HCT116 (cell line): ENCODE measurements at regions not wholly inside any gene's neighbourhood (a gene's known extent, or its start where the extent isn't known, plus 50 kb on each side); places are given as distances from the start of the nearest gene placed in this dataset.

Experiments
- ATAC-seq: fragments of 200-7000 bp; cut with Tn5 transposase; 2 replicates; pipeline ENCODE4 v1.9.1; 2020; ENCODE audit warnings: mild to moderate bottlenecking, moderate library complexity
- BruUV-seq: library from RNA; stranded (reverse); fragments of 400-500 nt; replicated peaks from 2 replicates; lab custom pipeline; 2021; lab: Mats Ljungman, UMichigan
- CTCF ChIA-PET: fragments of 300-600 bp; sonication (Branson Sonifier 250); formaldehyde crosslinking; loops from one replicate; lab custom pipeline; 2021; ENCODE audit warnings: antibody characterized with exemption; lab: Charles Lee
- POLR2A ChIA-PET: fragments of 300-600, 350-600 bp; sonication (Branson Sonifier 250); formaldehyde crosslinking; loops from one replicate; lab custom pipeline; 2021; ENCODE audit warnings: antibody characterized with exemption; lab: Charles Lee
- RAD21 ChIA-PET, 2 experiments: fragments of 300-600 bp; sonication (Branson Sonifier 250); formaldehyde crosslinking; loops; one replicate each; lab custom pipeline; 2023; ENCODE audit warnings: low total read pairs in 2 of 2; ENCODE audit not compliant: uncharacterized antibody in 2 of 2, unreplicated experiment in 2 of 2, low non-redundant PET in 1 of 2; lab: Charles Lee
- DNase-seq: peaks from one replicate; pipeline ENCODE4 v3.0.0-alpha.2; 2010; ENCODE audit warnings: low read depth, low spot score
- H2AFZ ChIP-seq: fragments of 200-600 bp; shearing (Covaris generic), sonication (generic); 2 replicates; pipeline ENCODE4 v1.6.1; 2017; ENCODE audit warnings: low read depth, mixed run types, mixed read lengths, antibody characterized with exemption, low read length; ENCODE audit not compliant: poor library complexity, severe bottlenecking
- H3K27ac ChIP-seq: 2 replicates; pipeline ENCODE4 v1.5.1; 2012; ENCODE audit warnings: low read depth, low read length
- H3K27me3 ChIP-seq: fragments of 200-600 bp; sonication (generic); 2 replicates; pipeline ENCODE4 v1.6.1; 2016; ENCODE audit warnings: mixed run types, low read length, mixed read lengths; ENCODE audit not compliant: insufficient read depth
- H3K36me3 ChIP-seq, 2 experiments: fragments of 200-500 bp in 1 of 2; fragments of 200-600 bp in 1 of 2; sonication (Bioruptor generic) in 1 of 2; sonication (generic) in 1 of 2; 2 replicates each; pipeline versions ENCODE4 v1.5.1 to v1.6.1; 2014 to 2016; ENCODE audit warnings: low read length in 2 of 2, inconsistent platforms in 1 of 2, mixed read lengths in 1 of 2, mixed run types in 1 of 2; ENCODE audit not compliant: insufficient read depth in 2 of 2, control insufficient read depth in 1 of 2
- H3K4me1 ChIP-seq, 2 experiments: fragments of 200-600 bp in 1 of 2; sonication (generic) in 1 of 2; 2 replicates each; pipeline versions ENCODE4 v1.5.1 to v1.6.1; 2012 to 2017; ENCODE audit warnings: low read length in 2 of 2, inconsistent platforms in 1 of 2, mild to moderate bottlenecking in 1 of 2, mixed read lengths in 1 of 2, mixed run types in 1 of 2, moderate library complexity in 1 of 2; ENCODE audit not compliant: insufficient read depth in 2 of 2, control insufficient read depth in 1 of 2
- H3K4me2 ChIP-seq: fragments of 200-600 bp; sonication (generic); 2 replicates; pipeline ENCODE4 v1.6.1; 2017; ENCODE audit warnings: mixed run types, low read length, mixed read lengths
- H3K4me3 ChIP-seq, 2 experiments: fragments of 200-600 bp in 1 of 2; sonication (generic) in 1 of 2; replicated peaks in 1 of 2; 2 replicates each; pipeline ENCODE4 v1.5.1; 2011 to 2016; ENCODE audit warnings: low read length in 2 of 2, control low read depth in 1 of 2, low read depth in 1 of 2, mild to moderate bottlenecking in 1 of 2, mixed read lengths in 1 of 2, mixed run types in 1 of 2
- H3K79me2 ChIP-seq: fragments of 200-600 bp; sonication (generic); 2 replicates; pipeline ENCODE4 v1.6.1; 2017; ENCODE audit warnings: mild to moderate bottlenecking, mixed run types, low read length, moderate library complexity, mixed read lengths; ENCODE audit not compliant: insufficient read depth
- H3K9ac ChIP-seq: fragments of 200-600 bp; sonication (generic); 2 replicates; pipeline ENCODE4 v1.6.1; 2016; ENCODE audit warnings: low read length, mixed read lengths
- H3K9me2 ChIP-seq: fragments of 200-600 bp; sonication (generic), shearing (Covaris generic); 2 replicates; pipeline ENCODE4 v1.6.1; 2017; ENCODE audit warnings: mixed run types, mild to moderate bottlenecking, moderate library complexity; ENCODE audit not compliant: insufficient read depth
- H3K9me3 ChIP-seq, 2 experiments: fragments of 200-500 bp in 1 of 2; fragments of 200-600 bp in 1 of 2; sonication (Bioruptor generic) in 1 of 2; sonication (generic) in 1 of 2; 2 replicates each; pipeline ENCODE4 v1.6.1; 2014 to 2017; ENCODE audit warnings: low read length in 2 of 2, mixed read lengths in 2 of 2, inconsistent platforms in 1 of 2, low read depth in 1 of 2, mild to moderate bottlenecking in 1 of 2, mixed run types in 1 of 2, moderate library complexity in 1 of 2; ENCODE audit not compliant: control insufficient read depth in 1 of 2, insufficient read depth in 1 of 2
- H4K20me1 ChIP-seq: fragments of 200-600 bp; sonication (generic), shearing (Covaris generic); 2 replicates; pipeline ENCODE4 v1.6.1; 2017; ENCODE audit warnings: mixed run types, mild to moderate bottlenecking, moderate library complexity; ENCODE audit not compliant: insufficient read depth
- CBX3 ChIP-seq: IDR thresholded peaks from 2 replicates; pipeline ENCODE4 v1.6.1; 2012; ENCODE audit warnings: low read depth
- CEBPB ChIP-seq: IDR thresholded peaks from 2 replicates; pipeline ENCODE4 v1.6.1; 2012; ENCODE audit warnings: low read depth
- CTCF ChIP-seq, 3 experiments: fragments of 200-600 bp in 1 of 3; sonication (generic) in 1 of 3; IDR thresholded peaks in 2 of 3; conservative IDR thresholded peaks in 1 of 3; 2 replicates each; pipeline ENCODE4 v1.5.1; 2012 to 2017; ENCODE audit warnings: low read depth in 2 of 3, low read length in 2 of 3, antibody characterized with exemption in 1 of 3, borderline replicate concordance in 1 of 3, control low read depth in 1 of 3, mild to moderate bottlenecking in 1 of 3, mixed read lengths in 1 of 3, mixed run types in 1 of 3, moderate library complexity in 1 of 3; ENCODE audit not compliant: insufficient read depth in 1 of 3
- ELF1 ChIP-seq: IDR thresholded peaks from 2 replicates; pipeline ENCODE4 v1.6.1; 2012; ENCODE audit warnings: low read depth, borderline replicate concordance
- EZH2phosphoT487 ChIP-seq: fragments of 200-600 bp; IDR thresholded peaks from 2 replicates; pipeline ENCODE4 v1.6.1; 2018; ENCODE audit warnings: antibody characterized with exemption, borderline replicate concordance
- FOSL1 ChIP-seq: IDR thresholded peaks from 2 replicates; pipeline ENCODE4 v1.6.1; 2012; ENCODE audit warnings: low read depth
- JUND ChIP-seq: IDR thresholded peaks from 2 replicates; pipeline ENCODE4 v1.6.1; 2012
- MAX ChIP-seq: IDR thresholded peaks from 2 replicates; pipeline ENCODE4 v1.6.1; 2012
- POLR2A ChIP-seq: IDR thresholded peaks from 2 replicates; pipeline ENCODE4 v1.7.0; 2011; ENCODE audit warnings: borderline replicate concordance; ENCODE audit not compliant: insufficient read depth, insufficient read length; ENCODE audit errors: extremely low read depth
- RAD21 ChIP-seq: IDR thresholded peaks from 2 replicates; pipeline ENCODE4 v1.6.1; 2012; ENCODE audit warnings: low read depth, mild to moderate bottlenecking
- REST ChIP-seq: IDR thresholded peaks from 2 replicates; pipeline ENCODE4 v1.6.1; 2012; ENCODE audit warnings: low read depth
- SIN3A ChIP-seq: IDR thresholded peaks from 2 replicates; pipeline ENCODE4 v1.6.1; 2012; ENCODE audit warnings: low read depth
- SP1 ChIP-seq: IDR thresholded peaks from 2 replicates; pipeline ENCODE4 v1.6.1; 2012; ENCODE audit warnings: low read depth
- SRF ChIP-seq: IDR thresholded peaks from 2 replicates; pipeline ENCODE4 v1.6.1; 2012; ENCODE audit warnings: low read depth
- YY1 ChIP-seq: IDR thresholded peaks from 2 replicates; pipeline ENCODE4 v1.6.1; 2011; ENCODE audit warnings: low read length, low read depth, moderate library complexity, mild to moderate bottlenecking; ENCODE audit not compliant: insufficient replicate concordance; ENCODE audit errors: extremely low read depth
- intact Hi-C: fragments of 100-400 bp; cut with micrococcal nuclease; formaldehyde crosslinking; loops from 2 replicates; pipeline ENCODE4 v1.10.0; 2022

- no peak for DNase-seq
- H3K36me3 ChIP-seq, result no peaks in the 10 kb centered on the region
- H3K9me3 ChIP-seq, result no peaks in the 10 kb centered on the region
- RAD21 ChIA-PET, result no interaction called here
- no peak overlapping the region for H3K27ac ChIP-seq
- ATAC-seq, result peak; percentile 54; the same call in 1 of the 2 replicates
- H3K9me2 ChIP-seq, result no peaks in the 10 kb centered on the region
- H3K4me1 ChIP-seq, result peaks cover 0 to 21% of the 10 kb centered on the region in 2 experiments; a peak in 1 of 4 replicates
- TF ChIP-seq YY1 (no peak), MAX (no peak), REST (no peak), ELF1 (no peak), SP1 (no peak), POLR2A (no peak), FOSL1 (no peak), CTCF (IDR thresholded peaks at IDR 0.05 in 2 of 3, conservative IDR thresholded peaks at IDR 0.05 in 1 of 3; ENCODE audit: borderline replicate concordance in 1 of 3, insufficient read depth in 1 of 3, low read depth in 2 of 3, low read length in 2 of 3) (no peak), SRF (no peak), CEBPB (no peak), JUND (no peak), SIN3A (no peak), CBX3 (no peak), RAD21 (no peak), EZH2phosphoT487 (no peak)
- H3K27me3 ChIP-seq, result no peaks in the 10 kb centered on the region
- no peak overlapping the region for H3K4me3 ChIP-seq
- H2AFZ ChIP-seq, result no peak overlapping the region
- POLR2A ChIA-PET, result no interaction called here
- H3K9ac ChIP-seq, result no peak overlapping the region
- H4K20me1 ChIP-seq, result no peaks in the 10 kb centered on the region
- H3K4me2 ChIP-seq, result peak overlapping the region; percentile 49
- intact Hi-C loops, result no loop called here
- CTCF ChIA-PET, result no interaction called here
- H3K79me2 ChIP-seq, result no peaks in the 10 kb centered on the region
- BruUV-seq, result no TSS peak
Observed at GRCh38 chrX:16466640-16467432, 183.1 kb upstream of the S100G start.
